NCI-H774 (cell line): ENCODE measurements at regions not wholly inside any gene's neighbourhood (a gene's known extent, or its start where the extent isn't known, plus 50 kb on each side); places are given as distances from the start of the nearest gene placed in this dataset.
"Not testable (repeated sequence)": the region's sequence is repeated elsewhere in the genome, so short reads cannot be mapped to it uniquely, and the experiment has no call there.

Experiments
- DNase-seq: peaks from one replicate; lab custom pipeline; 2025; lab: John Stamatoyannopoulos, UW

GRCh38 chrX:121858867-121859647, 811.6 kb downstream of the GLUD2 start:
- no peak for DNase-seq

- no peak for DNase-seq
Observed at GRCh38 chrX:121863976-121864375, 816.6 kb downstream of the GLUD2 start.

GRCh38 chrX:121864561-121864960, 817.2 kb downstream of the GLUD2 start:
- no peak for DNase-seq

- DNase-seq = no peak
Observed at GRCh38 chrX:121869876-121870477, 822.6 kb downstream of the GLUD2 start.

GRCh38 chrX:121871122-121871521, 823.7 kb downstream of the GLUD2 start:
- no peak for DNase-seq

GRCh38 chrX:121876305-121876704, 828.9 kb downstream of the GLUD2 start:
- no peak for DNase-seq

- DNase-seq = not testable (repeated sequence)
Observed at GRCh38 chrX:121877337-121877736, 829.9 kb downstream of the GLUD2 start.

GRCh38 chrX:121886557-121886956, 839.1 kb downstream of the GLUD2 start:
- DNase-seq = no peak

- no peak for DNase-seq
Observed at GRCh38 chrX:121894756-121895155, 847.3 kb downstream of the GLUD2 start.

GRCh38 chrX:121902463-121902862, 855.1 kb downstream of the GLUD2 start:
- no peak for DNase-seq

GRCh38 chrX:121903961-121904360, 856.6 kb downstream of the GLUD2 start:
- DNase-seq = no peak

GRCh38 chrX:121921258-121921657, 873.8 kb downstream of the GLUD2 start:
- DNase-seq = no peak

GRCh38 chrX:121931567-121931966, 884.2 kb downstream of the GLUD2 start:
- no peak for DNase-seq

- DNase-seq = no peak
Observed at GRCh38 chrX:121932688-121933087, 885.3 kb downstream of the GLUD2 start.

GRCh38 chrX:121949041-121949760, 901.8 kb downstream of the GLUD2 start:
- DNase-seq = no peak

- no peak for DNase-seq
Observed at GRCh38 chrX:121958886-121959285, 911.5 kb downstream of the GLUD2 start.

GRCh38 chrX:121975671-121976070, 928.3 kb downstream of the GLUD2 start:
- no peak for DNase-seq

- DNase-seq = no peak
Observed at GRCh38 chrX:121987163-121987562, 939.8 kb downstream of the GLUD2 start.

- no peak for DNase-seq
Observed at GRCh38 chrX:121987835-121988234, 940.4 kb downstream of the GLUD2 start.

GRCh38 chrX:122004127-122004526, 956.7 kb downstream of the GLUD2 start:
- no peak for DNase-seq

GRCh38 chrX:122026665-122027064, 979.3 kb downstream of the GLUD2 start:
- DNase-seq = peak; percentile 71

GRCh38 chrX:122046226-122046625, 998.8 kb downstream of the GLUD2 start:
- no peak for DNase-seq

- no peak for DNase-seq
Observed at GRCh38 chrX:122046815-122047214, 999.4 kb downstream of the GLUD2 start.
